ENCODE measurements at regions not wholly inside any gene's neighbourhood (a gene's known extent, or its start where the extent isn't known, plus 50 kb on each side); places are given as distances from the start of the nearest gene placed in this dataset.

DNA sequence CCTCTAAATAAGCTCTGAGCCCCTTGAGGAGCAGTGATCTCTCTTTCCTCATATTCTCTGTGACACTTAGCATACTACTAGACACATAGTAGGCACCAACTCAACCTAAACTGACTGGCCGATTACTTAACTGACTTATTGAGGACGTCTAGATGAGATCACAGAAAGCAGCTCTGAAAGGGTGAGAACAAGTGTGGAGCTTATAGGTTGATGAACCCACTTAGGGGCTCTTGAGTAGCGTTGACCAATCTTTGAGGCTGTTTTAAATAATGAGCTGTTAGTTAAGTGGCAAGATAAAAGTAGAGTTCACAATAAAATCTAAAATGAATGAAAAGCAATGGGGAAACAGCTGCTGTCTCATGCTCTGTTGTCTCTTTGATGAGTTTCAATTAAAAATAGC lies 124.7 kb upstream of the TNPO1 start:
- Mint-ChIP-seq H3K36me3 (ENCODE audit: low read depth) (no peaks in the 10 kb centered on the region), H3K27me3 (ENCODE audit: insufficient read depth) (peaks cover 22% of the 10 kb centered on the region), H3K27ac (no peak overlapping the region), H3K4me1 (no peaks in the 10 kb centered on the region), H3K4me3 (no peak overlapping the region), H3K9me3 (no peaks in the 10 kb centered on the region)
- TF ChIP-seq, protein P1, sequence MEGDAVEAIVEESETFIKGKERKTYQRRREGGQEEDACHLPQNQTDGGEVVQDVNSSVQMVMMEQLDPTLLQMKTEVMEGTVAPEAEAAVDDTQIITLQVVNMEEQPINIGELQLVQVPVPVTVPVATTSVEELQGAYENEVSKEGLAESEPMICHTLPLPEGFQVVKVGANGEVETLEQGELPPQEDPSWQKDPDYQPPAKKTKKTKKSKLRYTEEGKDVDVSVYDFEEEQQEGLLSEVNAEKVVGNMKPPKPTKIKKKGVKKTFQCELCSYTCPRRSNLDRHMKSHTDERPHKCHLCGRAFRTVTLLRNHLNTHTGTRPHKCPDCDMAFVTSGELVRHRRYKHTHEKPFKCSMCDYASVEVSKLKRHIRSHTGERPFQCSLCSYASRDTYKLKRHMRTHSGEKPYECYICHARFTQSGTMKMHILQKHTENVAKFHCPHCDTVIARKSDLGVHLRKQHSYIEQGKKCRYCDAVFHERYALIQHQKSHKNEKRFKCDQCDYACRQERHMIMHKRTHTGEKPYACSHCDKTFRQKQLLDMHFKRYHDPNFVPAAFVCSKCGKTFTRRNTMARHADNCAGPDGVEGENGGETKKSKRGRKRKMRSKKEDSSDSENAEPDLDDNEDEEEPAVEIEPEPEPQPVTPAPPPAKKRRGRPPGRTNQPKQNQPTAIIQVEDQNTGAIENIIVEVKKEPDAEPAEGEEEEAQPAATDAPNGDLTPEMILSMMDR (conservative IDR thresholded peaks at IDR 0.05), result no peak
- H3K36me3 ChIP-seq (ENCODE audit: control insufficient read depth, insufficient read depth, low read length), result no peaks in the 10 kb centered on the region
- no peak overlapping the region for H3K27ac ChIP-seq (ENCODE audit: low read depth, low read length)
- no peaks in the 10 kb centered on the region for H3K4me1 ChIP-seq (ENCODE audit: control insufficient read depth, insufficient read depth, low read length)
- 84 to 89% methylated on average over 3 of the region's 3 CpGs for WGBS, 2 experiments (ENCODE audit: insufficient coverage in 1 of 2, insufficient read length in 1 of 2)
- no peaks in the 10 kb centered on the region for H3K27me3 ChIP-seq (ENCODE audit: control insufficient read depth, insufficient read depth, low read length, poor library complexity, severe bottlenecking)
- no peak overlapping the region for H3K4me3 ChIP-seq (ENCODE audit: low read length)
- no peak overlapping the region for H3K9ac ChIP-seq (ENCODE audit: extremely low read depth, low read length, poor library complexity, severe bottlenecking)
- no peak for DNase-seq
- no peaks in the 10 kb centered on the region for H3K9me3 ChIP-seq (ENCODE audit: control insufficient read depth, low read length)

DNA sequence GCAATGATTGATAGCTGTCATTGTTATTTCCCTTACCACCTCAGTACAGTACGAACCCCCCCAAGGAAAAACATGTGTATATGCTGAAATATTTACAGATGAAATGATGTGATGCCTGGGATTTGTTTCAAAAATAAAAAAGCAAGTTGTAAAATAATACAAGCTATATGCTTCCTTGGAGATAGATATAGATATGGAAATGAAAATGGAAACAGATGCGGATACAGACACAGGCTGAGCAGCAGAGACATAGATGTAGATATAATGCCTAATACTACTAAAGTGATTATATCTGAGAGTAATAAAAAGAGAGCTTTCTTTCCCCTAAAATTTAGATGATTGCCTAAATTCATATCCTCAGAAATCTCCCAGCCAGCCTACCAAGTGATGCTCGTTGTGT lies 127.5 kb upstream of the TNPO1 start:
- H3K27ac ChIP-seq (ENCODE audit: low read depth, low read length), result no peak overlapping the region
- no peak overlapping the region for H3K4me3 ChIP-seq (ENCODE audit: low read length)
- 100% methylated on average over 2 of the region's 3 CpGs; no CpG with 5 or more reads in 1 of the 2 experiments for WGBS, 2 experiments (ENCODE audit: insufficient coverage in 1 of 2, insufficient read length in 1 of 2)
- H3K9me3 ChIP-seq (ENCODE audit: control insufficient read depth, low read length), result no peaks in the 10 kb centered on the region
- TF ChIP-seq, protein P1 (conservative IDR thresholded peaks at IDR 0.05), result no peak
- Mint-ChIP-seq H3K4me1 (no peaks in the 10 kb centered on the region), H3K27me3 (ENCODE audit: insufficient read depth) (peaks cover 24% of the 10 kb centered on the region), H3K36me3 (ENCODE audit: low read depth) (no peaks in the 10 kb centered on the region), H3K27ac (no peak overlapping the region), H3K9me3 (no peaks in the 10 kb centered on the region), H3K4me3 (no peak overlapping the region)
- H3K36me3 ChIP-seq (ENCODE audit: control insufficient read depth, insufficient read depth, low read length), result no peaks in the 10 kb centered on the region
- H3K27me3 ChIP-seq (ENCODE audit: control insufficient read depth, insufficient read depth, low read length, poor library complexity, severe bottlenecking), result no peaks in the 10 kb centered on the region
- no peak overlapping the region for H3K9ac ChIP-seq (ENCODE audit: extremely low read depth, low read length, poor library complexity, severe bottlenecking)
- H3K4me1 ChIP-seq (ENCODE audit: control insufficient read depth, insufficient read depth, low read length), result no peaks in the 10 kb centered on the region
- no peak for DNase-seq

DNA sequence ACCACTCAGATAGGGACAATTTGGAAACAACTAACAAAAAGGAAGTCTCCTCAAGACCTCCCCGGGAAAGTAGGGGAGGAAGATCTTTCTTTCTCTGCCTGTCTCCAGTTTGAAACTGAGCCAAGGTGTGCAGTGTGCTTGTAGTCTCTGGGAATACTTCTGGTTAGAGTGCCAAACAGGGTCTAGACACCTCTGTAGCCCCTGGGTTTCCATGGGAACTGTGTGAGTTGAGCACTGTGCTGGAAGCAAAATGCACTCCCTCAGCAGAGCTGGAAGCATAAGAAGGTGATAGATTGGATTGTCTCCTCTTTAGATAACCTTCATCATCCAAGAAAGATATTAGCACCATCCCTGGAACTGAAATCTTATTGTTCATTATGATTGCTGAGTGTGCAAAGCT lies 129.2 kb upstream of the TNPO1 start:
- Mint-ChIP-seq H3K4me1 (no peaks in the 10 kb centered on the region), H3K27me3 (ENCODE audit: insufficient read depth) (peaks cover 14% of the 10 kb centered on the region), H3K4me3 (no peak overlapping the region), H3K27ac (no peak overlapping the region), H3K36me3 (ENCODE audit: low read depth) (no peaks in the 10 kb centered on the region), H3K9me3 (peaks cover 2% of the 10 kb centered on the region)
- WGBS, 2 experiments (ENCODE audit: insufficient coverage in 1 of 2, insufficient read length in 1 of 2), result 96% methylated on average over 1 of the region's 1 CpG; no CpG with 5 or more reads in 1 of the 2 experiments
- Histone ChIP-seq H3K4me3 (ENCODE audit: low read length) (no peak overlapping the region), H3K36me3 (ENCODE audit: control insufficient read depth, insufficient read depth, low read length) (no peaks in the 10 kb centered on the region), H3K9me3 (ENCODE audit: control insufficient read depth, low read length) (peaks cover 4% of the 10 kb centered on the region), H3K9ac (ENCODE audit: extremely low read depth, low read length, poor library complexity, severe bottlenecking) (no peak overlapping the region), H3K27ac (ENCODE audit: low read depth, low read length) (no peak overlapping the region), H3K4me1 (ENCODE audit: control insufficient read depth, insufficient read depth, low read length) (no peaks in the 10 kb centered on the region), H3K27me3 (ENCODE audit: control insufficient read depth, insufficient read depth, low read length, poor library complexity, severe bottlenecking) (no peaks in the 10 kb centered on the region)
- DNase-seq, result no peak
- TF ChIP-seq, protein P1 (conservative IDR thresholded peaks at IDR 0.05), result no peak
